WTC11 (cell line): ENCODE measurements at regions not wholly inside any gene's neighbourhood (a gene's known extent, or its start where the extent isn't known, plus 50 kb on each side); places are given as distances from the start of the nearest gene placed in this dataset.

Experiments used
- AFF4 ChIP-seq: sonication (generic); formaldehyde crosslinking; IDR thresholded peaks from 2 replicates; pipeline ENCODE4 v1.8.1; 2023; ENCODE audit warnings: mild to moderate bottlenecking, missing genetic modification reagents, borderline replicate concordance
- CTCF ChIP-seq: fragments of 200-600 bp; IDR thresholded peaks from 2 replicates; pipeline ENCODE4 v1.8.0; 2022; ENCODE audit warnings: antibody characterized with exemption
- FOXP1 ChIP-seq: sonication (generic); formaldehyde crosslinking; IDR thresholded peaks from 2 replicates; pipeline ENCODE4 v1.8.0; 2022; ENCODE audit warnings: missing genetic modification reagents, mild to moderate bottlenecking, moderate library complexity, borderline replicate concordance
- IRF2 ChIP-seq: sonication (generic); formaldehyde crosslinking; IDR thresholded peaks from 2 replicates; pipeline ENCODE4 v1.8.0; 2022; ENCODE audit warnings: low read depth, missing genetic modification reagents, borderline replicate concordance
- JUN ChIP-seq: sonication (generic); formaldehyde crosslinking; IDR thresholded peaks from 2 replicates; pipeline ENCODE4 v1.8.0; 2023; ENCODE audit warnings: mild to moderate bottlenecking, missing genetic modification reagents
- NFYB ChIP-seq: sonication (generic); formaldehyde crosslinking; conservative IDR thresholded peaks from 2 replicates; pipeline ENCODE4 v1.8.0; 2022; ENCODE audit warnings: low read depth, missing genetic modification reagents
- TP53 ChIP-seq: sonication (generic); formaldehyde crosslinking; IDR thresholded peaks from 2 replicates; pipeline ENCODE4 v1.8.1; 2023; ENCODE audit warnings: mild to moderate bottlenecking, missing genetic modification reagents
- ZNF121 ChIP-seq: sonication (generic); formaldehyde crosslinking; IDR thresholded peaks from 2 replicates; pipeline ENCODE4 v1.8.0; 2023; ENCODE audit warnings: missing genetic modification reagents
- ZNF138 ChIP-seq: sonication (generic); formaldehyde crosslinking; conservative IDR thresholded peaks from 2 replicates; pipeline ENCODE4 v1.8.1; 2022; ENCODE audit warnings: mild to moderate bottlenecking, moderate library complexity, missing genetic modification reagents
- ZNF263 ChIP-seq: sonication (generic); formaldehyde crosslinking; IDR thresholded peaks from 2 replicates; pipeline ENCODE4 v1.8.1; 2022; ENCODE audit warnings: low read depth, mild to moderate bottlenecking, moderate library complexity, missing genetic modification reagents
- TF ChIP-seq, protein P1 (sequence below): sonication (generic); formaldehyde crosslinking; IDR thresholded peaks from 2 replicates; pipeline ENCODE4 v1.8.1; 2023; ENCODE audit warnings: mild to moderate bottlenecking, missing genetic modification reagents

GRCh38 chr2:114259389-114259788 is 183.1 kb upstream of the DPP10 start:
- TF ChIP-seq CTCF, result no peak
- TF ChIP-seq, protein P1, sequence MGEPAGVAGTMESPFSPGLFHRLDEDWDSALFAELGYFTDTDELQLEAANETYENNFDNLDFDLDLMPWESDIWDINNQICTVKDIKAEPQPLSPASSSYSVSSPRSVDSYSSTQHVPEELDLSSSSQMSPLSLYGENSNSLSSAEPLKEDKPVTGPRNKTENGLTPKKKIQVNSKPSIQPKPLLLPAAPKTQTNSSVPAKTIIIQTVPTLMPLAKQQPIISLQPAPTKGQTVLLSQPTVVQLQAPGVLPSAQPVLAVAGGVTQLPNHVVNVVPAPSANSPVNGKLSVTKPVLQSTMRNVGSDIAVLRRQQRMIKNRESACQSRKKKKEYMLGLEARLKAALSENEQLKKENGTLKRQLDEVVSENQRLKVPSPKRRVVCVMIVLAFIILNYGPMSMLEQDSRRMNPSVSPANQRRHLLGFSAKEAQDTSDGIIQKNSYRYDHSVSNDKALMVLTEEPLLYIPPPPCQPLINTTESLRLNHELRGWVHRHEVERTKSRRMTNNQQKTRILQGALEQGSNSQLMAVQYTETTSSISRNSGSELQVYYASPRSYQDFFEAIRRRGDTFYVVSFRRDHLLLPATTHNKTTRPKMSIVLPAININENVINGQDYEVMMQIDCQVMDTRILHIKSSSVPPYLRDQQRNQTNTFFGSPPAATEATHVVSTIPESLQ (CRISPR knock-in tag), result no peak
- TF ChIP-seq NFYB, result no peak
- TF ChIP-seq JUN (CRISPR knock-in tag), result no peak
- TF ChIP-seq TP53 (CRISPR knock-in tag), result no peak
- no peak for TF ChIP-seq AFF4 (CRISPR knock-in tag)
- TF ChIP-seq ZNF263 (CRISPR knock-in tag), result no peak
- TF ChIP-seq FOXP1, result no peak
- TF ChIP-seq ZNF121 (CRISPR knock-in tag), result no peak
- TF ChIP-seq ZNF138 (CRISPR knock-in tag), result no peak
- no peak for TF ChIP-seq IRF2
